SU-DHL-6 (cell line): ENCODE measurements at regions not wholly inside any gene's neighbourhood (a gene's known extent, or its start where the extent isn't known, plus 50 kb on each side); places are given as distances from the start of the nearest gene placed in this dataset.

ENCODE experiments used
- H2AFZ ChIP-seq: fragments of 200-600 bp; sonication (generic); 2 replicates; pipeline ENCODE4 v1.6.1; 2014; ENCODE audit warnings: low read depth, mild to moderate bottlenecking, moderate library complexity, mixed read lengths, antibody characterized with exemption, low read length; ENCODE audit not compliant: severe bottlenecking
- H3F3A ChIP-seq: fragments of 200-600 bp; shearing (Covaris generic); 2 replicates; pipeline ENCODE4 v1.6.0; 2016; ENCODE audit warnings: antibody characterized with exemption, mild to moderate bottlenecking; ENCODE audit not compliant: insufficient read depth
- H3K27ac ChIP-seq: fragments of 200-600 bp; sonication (generic); 2 replicates; pipeline ENCODE4 v1.5.1; 2016; ENCODE audit warnings: low read depth, mild to moderate bottlenecking, low read length, moderate library complexity, mixed read lengths
- H3K27me3 ChIP-seq: fragments of 200-600 bp; sonication (generic), shearing (Covaris generic); 2 replicates; pipeline ENCODE4 v1.6.0; 2014; ENCODE audit warnings: mild to moderate bottlenecking, low read length
- H3K36me3 ChIP-seq: fragments of 200-600 bp; sonication (generic); 2 replicates; pipeline ENCODE4 v1.6.1; 2014; ENCODE audit warnings: mild to moderate bottlenecking, low read length, mixed read lengths
- H3K4me2 ChIP-seq: fragments of 300-600, 200-600 bp; shearing (Covaris generic), sonication (generic); 2 replicates; pipeline ENCODE4 v1.6.0; 2014; ENCODE audit warnings: low read length, low read depth, mild to moderate bottlenecking; ENCODE audit not compliant: poor library complexity, severe bottlenecking
- H3K4me3 ChIP-seq: fragments of 200-600 bp; sonication (generic); 2 replicates; pipeline ENCODE4 v1.5.1; 2014; ENCODE audit warnings: antibody characterized with exemption, low read length, mild to moderate bottlenecking, mixed read lengths; ENCODE audit not compliant: insufficient read depth, poor library complexity, severe bottlenecking
- H3K79me2 ChIP-seq: fragments of 200-600 bp; sonication (generic); 2 replicates; pipeline ENCODE4 v1.6.1; 2014; ENCODE audit warnings: mild to moderate bottlenecking, low read length, moderate library complexity; ENCODE audit not compliant: insufficient read depth
- H3K9ac ChIP-seq: fragments of 200-600 bp; sonication (generic); 2 replicates; pipeline ENCODE4 v1.7.0; 2014; ENCODE audit warnings: mild to moderate bottlenecking, low read length
- H3K9me2 ChIP-seq: fragments of 200-600 bp; sonication (generic); replicated peaks from 2 replicates; pipeline ENCODE4 v1.6.1; 2014; ENCODE audit warnings: low read length; ENCODE audit not compliant: insufficient read depth
- H3K9me3 ChIP-seq: fragments of 200-600 bp; sonication (generic); 2 replicates; pipeline ENCODE4 v1.6.1; 2014; ENCODE audit warnings: low read length, mixed read lengths; ENCODE audit not compliant: insufficient read depth
- H4K20me1 ChIP-seq: fragments of 200-600 bp; sonication (generic); 2 replicates; pipeline ENCODE4 v1.6.1; 2014; ENCODE audit warnings: low read depth, mild to moderate bottlenecking, antibody characterized with exemption, low read length, moderate library complexity, mixed read lengths
- EZH2phosphoT487 ChIP-seq: fragments of 200-600 bp; sonication (generic), shearing (Covaris generic); conservative IDR thresholded peaks from 2 replicates; pipeline ENCODE4 v1.6.1; 2018; ENCODE audit warnings: mild to moderate bottlenecking, antibody characterized with exemption, low read length, moderate library complexity, mixed read lengths
- TF ChIP-seq, protein P1 (sequence below): fragments of 200-600 bp; sonication (generic); IDR thresholded peaks from one replicate; pipeline ENCODE4 v1.5.1; 2017; ENCODE audit warnings: antibody characterized with exemption, mild to moderate bottlenecking, low read length, moderate library complexity; ENCODE audit not compliant: insufficient read depth, poor library complexity, severe bottlenecking

- no peaks in the 10 kb centered on the region for H3K9me3 ChIP-seq
- H3K27ac ChIP-seq, result no peak overlapping the region
- TF ChIP-seq, protein P1, sequence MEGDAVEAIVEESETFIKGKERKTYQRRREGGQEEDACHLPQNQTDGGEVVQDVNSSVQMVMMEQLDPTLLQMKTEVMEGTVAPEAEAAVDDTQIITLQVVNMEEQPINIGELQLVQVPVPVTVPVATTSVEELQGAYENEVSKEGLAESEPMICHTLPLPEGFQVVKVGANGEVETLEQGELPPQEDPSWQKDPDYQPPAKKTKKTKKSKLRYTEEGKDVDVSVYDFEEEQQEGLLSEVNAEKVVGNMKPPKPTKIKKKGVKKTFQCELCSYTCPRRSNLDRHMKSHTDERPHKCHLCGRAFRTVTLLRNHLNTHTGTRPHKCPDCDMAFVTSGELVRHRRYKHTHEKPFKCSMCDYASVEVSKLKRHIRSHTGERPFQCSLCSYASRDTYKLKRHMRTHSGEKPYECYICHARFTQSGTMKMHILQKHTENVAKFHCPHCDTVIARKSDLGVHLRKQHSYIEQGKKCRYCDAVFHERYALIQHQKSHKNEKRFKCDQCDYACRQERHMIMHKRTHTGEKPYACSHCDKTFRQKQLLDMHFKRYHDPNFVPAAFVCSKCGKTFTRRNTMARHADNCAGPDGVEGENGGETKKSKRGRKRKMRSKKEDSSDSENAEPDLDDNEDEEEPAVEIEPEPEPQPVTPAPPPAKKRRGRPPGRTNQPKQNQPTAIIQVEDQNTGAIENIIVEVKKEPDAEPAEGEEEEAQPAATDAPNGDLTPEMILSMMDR, result no peak
- no peak for TF ChIP-seq EZH2phosphoT487
- no peak overlapping the region for H3K4me3 ChIP-seq
- H3K9me2 ChIP-seq, result no peaks in the 10 kb centered on the region
- no peak overlapping the region for H2AFZ ChIP-seq
- no peaks in the 10 kb centered on the region for H3F3A ChIP-seq
- H3K36me3 ChIP-seq, result no peaks in the 10 kb centered on the region
- no peak overlapping the region for H3K9ac ChIP-seq
- H3K79me2 ChIP-seq, result no peaks in the 10 kb centered on the region
- no peak overlapping the region for H3K4me2 ChIP-seq
- H3K27me3 ChIP-seq, result no peaks in the 10 kb centered on the region
- no peaks in the 10 kb centered on the region for H4K20me1 ChIP-seq
These were observed 87.9 kb downstream of the THBS2 start for GRCh38 chr6:169165561-169166300.

GRCh38 chr6:169164986-169165385, 88.7 kb downstream of the THBS2 start:
- no peaks in the 10 kb centered on the region for H3K27me3 ChIP-seq
- H3K27ac ChIP-seq, result no peak overlapping the region
- no peak overlapping the region for H3K4me2 ChIP-seq
- H3K36me3 ChIP-seq, result no peaks in the 10 kb centered on the region
- no peak overlapping the region for H3K4me3 ChIP-seq
- TF ChIP-seq EZH2phosphoT487, result no peak
- TF ChIP-seq, protein P1, result no peak
- no peak overlapping the region for H2AFZ ChIP-seq
- no peaks in the 10 kb centered on the region for H3K9me2 ChIP-seq
- no peaks in the 10 kb centered on the region for H3F3A ChIP-seq
- no peaks in the 10 kb centered on the region for H4K20me1 ChIP-seq
- no peaks in the 10 kb centered on the region for H3K79me2 ChIP-seq
- H3K9ac ChIP-seq, result no peak overlapping the region
- no peaks in the 10 kb centered on the region for H3K9me3 ChIP-seq

- Histone ChIP-seq H3K36me3 (no peaks in the 10 kb centered on the region), H3K27me3 (no peaks in the 10 kb centered on the region), H2AFZ (no peak overlapping the region), H3K4me2 (no peak overlapping the region), H3K79me2 (no peaks in the 10 kb centered on the region), H3K9me2 (no peaks in the 10 kb centered on the region), H4K20me1 (no peaks in the 10 kb centered on the region), H3K9me3 (no peaks in the 10 kb centered on the region), H3K9ac (no peak overlapping the region), H3K4me3 (no peak overlapping the region), H3F3A (no peaks in the 10 kb centered on the region), H3K27ac (no peak overlapping the region)
- no peak for TF ChIP-seq EZH2phosphoT487
- TF ChIP-seq, protein P1, result no peak
These were observed 89.2 kb downstream of the THBS2 start for GRCh38 chr6:169164451-169164850.
